H1 (cell line): ENCODE measurements at regions not wholly inside any gene's neighbourhood (a gene's known extent, or its start where the extent isn't known, plus 50 kb on each side); places are given as distances from the start of the nearest gene placed in this dataset.

Source experiments
- CTCF ChIA-PET: fragments of 300-600 bp; sonication (Branson Sonifier 250); formaldehyde crosslinking; loops from one replicate; lab custom pipeline; 2021; ENCODE audit not compliant: partially characterized antibody; lab: Charles Lee
- POLR2A ChIA-PET: fragments of 300-600 bp; sonication (Branson Sonifier 250); formaldehyde crosslinking; loops from one replicate; lab custom pipeline; 2021; ENCODE audit warnings: inconsistent platforms; ENCODE audit not compliant: partially characterized antibody; lab: Charles Lee
- DNase-seq, 2 experiments: peaks; one replicate each; pipeline versions ENCODE4 v3.0.0 to v3.0.0-alpha.2; 2010 to 2022; ENCODE audit warnings: low spot score in 2 of 2, low read depth in 1 of 2, mixed read lengths in 1 of 2
- FAIRE-seq: peaks from 2 replicates; lab custom pipeline; 2011; peaks lifted over from hg19 to GRCh38; lab: Jason Lieb, UNC
- H2AFZ ChIP-seq: 2 replicates; pipeline ENCODE4 v1.8.1; 2012; ENCODE audit warnings: low read length, inconsistent platforms
- H2AK5ac ChIP-seq: 2 replicates; pipeline ENCODE4 v1.6.1; 2013; ENCODE audit warnings: low read depth, low read length
- H2BK120ac ChIP-seq: replicated peaks from 2 replicates; pipeline ENCODE3; 2013; ENCODE audit warnings: low read depth, low read length, inconsistent platforms
- H2BK12ac ChIP-seq: 2 replicates; pipeline ENCODE4 v1.6.1; 2013; ENCODE audit warnings: low read depth, low read length
- H2BK15ac ChIP-seq: 2 replicates; pipeline ENCODE4 v1.6.1; 2013; ENCODE audit warnings: low read length
- H2BK20ac ChIP-seq: 2 replicates; pipeline ENCODE4 v1.6.1; 2013; ENCODE audit warnings: low read length
- H2BK5ac ChIP-seq: 2 replicates; pipeline ENCODE4 v1.6.1; 2013; ENCODE audit warnings: low read depth, low read length
- H3K14ac ChIP-seq: 2 replicates; pipeline ENCODE4 v1.6.1; 2013; ENCODE audit warnings: inconsistent platforms; ENCODE audit not compliant: insufficient read length
- H3K18ac ChIP-seq: 2 replicates; pipeline ENCODE4 v1.6.1; 2013; ENCODE audit warnings: low read length; ENCODE audit errors: extremely low read depth
- H3K23ac ChIP-seq: 2 replicates; pipeline ENCODE4 v1.6.1; 2013; ENCODE audit warnings: inconsistent platforms; ENCODE audit not compliant: insufficient read length
- H3K23me2 ChIP-seq: 2 replicates; pipeline ENCODE4 v1.6.1; 2013; ENCODE audit warnings: low read depth, low read length
- H3K27ac ChIP-seq: 2 replicates; pipeline ENCODE4 v1.6.1; 2011; ENCODE audit warnings: low read depth, low read length, inconsistent platforms
- H3K27me3 ChIP-seq, 4 experiments: replicated peaks in 1 of 4; 1 replicate in 1 of 4; 2 replicates in 3 of 4; pipeline versions ENCODE4 v1.6.1 to v1.8.1; 2011 to 2013; ENCODE audit warnings: low read length in 3 of 4, mild to moderate bottlenecking in 3 of 4, inconsistent platforms in 2 of 4, mixed read lengths in 2 of 4, moderate library complexity in 1 of 4; ENCODE audit not compliant: control insufficient read depth in 3 of 4, insufficient read depth in 3 of 4; ENCODE audit errors: extremely low read depth in 1 of 4
- H3K36me3 ChIP-seq, 4 experiments: 2 replicates each; pipeline versions ENCODE4 v1.6.1 to v1.8.1; 2011 to 2013; ENCODE audit warnings: mild to moderate bottlenecking in 4 of 4, low read length in 3 of 4, moderate library complexity in 2 of 4, control low read depth in 1 of 4, inconsistent platforms in 1 of 4; ENCODE audit not compliant: insufficient read depth in 4 of 4, control insufficient read depth in 2 of 4
- H3K4ac ChIP-seq: replicated peaks from 2 replicates; pipeline ENCODE3; 2013; ENCODE audit warnings: low read length, low read depth, mixed read lengths, inconsistent platforms; ENCODE audit not compliant: insufficient read length
- H3K4me1 ChIP-seq, 4 experiments: replicated peaks in 1 of 4; 1 replicate in 1 of 4; 2 replicates in 3 of 4; pipeline versions ENCODE4 v1.6.1 to v1.8.1; 2011 to 2013; ENCODE audit warnings: low read length in 3 of 4, inconsistent platforms in 2 of 4, mixed read lengths in 1 of 4; ENCODE audit not compliant: insufficient read depth in 4 of 4, control insufficient read depth in 3 of 4
- H3K4me2 ChIP-seq, 2 experiments: 2 replicates each; pipeline versions ENCODE4 v1.6.1 to v1.8.1; 2011 to 2013; ENCODE audit warnings: low read depth in 2 of 2, low read length in 2 of 2, control low read depth in 1 of 2, inconsistent platforms in 1 of 2, mild to moderate bottlenecking in 1 of 2; ENCODE audit not compliant: insufficient read depth in 1 of 2
- H3K4me3 ChIP-seq, 4 experiments: fragments of 200-600, 300-600 bp in 1 of 4; sonication (generic), shearing (Covaris generic), sonication (Bioruptor Twin) in 1 of 4; 2 replicates each; pipeline versions ENCODE4 v1.5.1 to v1.8.1; 2011 to 2016; ENCODE audit warnings: low read length in 4 of 4, low read depth in 3 of 4, control low read depth in 2 of 4, inconsistent platforms in 2 of 4, mild to moderate bottlenecking in 2 of 4, mixed read lengths in 1 of 4, moderate library complexity in 1 of 4; ENCODE audit not compliant: insufficient read depth in 2 of 4; ENCODE audit errors: extremely low read depth in 1 of 4
- H3K56ac ChIP-seq: replicated peaks from 2 replicates; pipeline ENCODE3; 2013; ENCODE audit warnings: low read depth, mild to moderate bottlenecking, mixed read lengths, low read length, inconsistent platforms; ENCODE audit not compliant: insufficient read length
- H3K79me1 ChIP-seq: 2 replicates; pipeline ENCODE4 v1.6.1; 2013; ENCODE audit warnings: low read depth, low read length, control low read depth
- H3K79me2 ChIP-seq, 2 experiments: 2 replicates each; pipeline versions ENCODE4 v1.6.1 to v1.8.1; 2012 to 2013; ENCODE audit warnings: low read length in 2 of 2, mild to moderate bottlenecking in 2 of 2, inconsistent platforms in 1 of 2; ENCODE audit not compliant: insufficient read depth in 2 of 2, control insufficient read depth in 1 of 2
- H3K9ac ChIP-seq, 4 experiments: replicated peaks in 1 of 4; 1 replicate in 1 of 4; 2 replicates in 3 of 4; pipeline versions ENCODE4 v1.6.1 to v1.8.1; 2011 to 2013; ENCODE audit warnings: low read depth in 3 of 4, low read length in 3 of 4, control low read depth in 2 of 4, mild to moderate bottlenecking in 2 of 4, moderate library complexity in 2 of 4, inconsistent platforms in 1 of 4; ENCODE audit errors: extremely low read depth in 1 of 4
- H3K9me3 ChIP-seq, 2 experiments: 2 replicates each; pipeline versions ENCODE4 v1.6.1 to v1.8.1; 2012 to 2013; ENCODE audit warnings: mild to moderate bottlenecking in 2 of 2, moderate library complexity in 2 of 2, control low read depth in 1 of 2, inconsistent platforms in 1 of 2, low read depth in 1 of 2, low read length in 1 of 2, mixed read lengths in 1 of 2; ENCODE audit not compliant: insufficient read depth in 2 of 2
- H4K20me1 ChIP-seq, 2 experiments: replicated peaks in 1 of 2; 2 replicates each; pipeline versions ENCODE3 to v1.8.1; 2011 to 2013; ENCODE audit warnings: inconsistent platforms in 2 of 2, low read length in 2 of 2, mild to moderate bottlenecking in 1 of 2; ENCODE audit not compliant: insufficient read depth in 2 of 2, control insufficient read depth in 1 of 2
- H4K5ac ChIP-seq: 2 replicates; pipeline ENCODE4 v1.6.1; 2013; ENCODE audit warnings: low read length, low read depth, mixed read lengths, inconsistent platforms; ENCODE audit not compliant: insufficient read length
- H4K8ac ChIP-seq: 2 replicates; pipeline ENCODE4 v1.8.0; 2013; ENCODE audit warnings: mild to moderate bottlenecking, moderate library complexity, low read length, inconsistent platforms; ENCODE audit not compliant: insufficient read depth; ENCODE audit errors: extremely low read depth
- H4K91ac ChIP-seq: replicated peaks from 2 replicates; pipeline ENCODE3; 2013; ENCODE audit warnings: low read length, mixed read lengths, inconsistent platforms; ENCODE audit not compliant: insufficient read length
- WGBS, 2 experiments: shearing (Covaris generic) in 1 of 2; methylation state at CpG; one replicate each; pipeline versions ENCODE4 v1.1.6 to v1.1.7; 2013 to 2015; ENCODE audit warnings: low lambda C conversion rate in 2 of 2, mixed read lengths in 2 of 2, inconsistent platforms in 1 of 2, low coverage in 1 of 2, missing lambda C conversion rate in 1 of 2; ENCODE audit not compliant: insufficient replicate concordance in 2 of 2, insufficient coverage in 1 of 2, insufficient read length in 1 of 2; ENCODE audit errors: extremely low coverage in 1 of 2, missing lambda C conversion rate in 1 of 2; 5-methylcytosine and 5-hydroxymethylcytosine counted together

GRCh38 chr14:99118946-99119345 is 153.1 kb downstream of the BCL11B start:
- Histone ChIP-seq H3K23me2 (no peaks in the 10 kb centered on the region; the same call in 1 of the 2 replicates), H2BK15ac (no peak overlapping the region), H3K18ac (no peak overlapping the region), H3K4me1 (peaks cover 0 to 4% (median 0%) of the 10 kb centered on the region in 4 experiments; a peak in 2 of 7 replicates), H3K36me3 (no peaks in the 10 kb centered on the region), H2AFZ (no peak overlapping the region), H3K27ac (no peak overlapping the region), H2AK5ac (no peak overlapping the region), H3K9me3 (no peaks in the 10 kb centered on the region), H3K9ac (no peak overlapping the region), H3K79me2 (no peaks in the 10 kb centered on the region), H3K23ac (no peak overlapping the region), H4K5ac (no peak overlapping the region), H2BK5ac (no peak overlapping the region), H3K4me3 (no peak overlapping the region), H4K8ac (no peak overlapping the region), H3K14ac (no peak overlapping the region), H3K4ac (no peak overlapping the region), H2BK120ac (no peak overlapping the region), H3K4me2 (peak overlapping the region in 1 of 2 experiments; percentile 66; a peak in 1 of 4 replicates), H3K27me3 (no peaks in the 10 kb centered on the region), H2BK12ac (no peak overlapping the region), H4K91ac (no peak overlapping the region), H3K56ac (no peak overlapping the region), H2BK20ac (no peak overlapping the region), H4K20me1 (no peaks in the 10 kb centered on the region), H3K79me1 (no peaks in the 10 kb centered on the region)
- ChIA-PET CTCF (interaction anchor here (0.7 to 1.4 kb wide), 6 partner anchors 15 to 149 kb away, joined by 3 to 4 read pairs (median 4); no protein-coding TSS in a partner anchor), POLR2A (interaction anchor here (1.5 kb wide), 1 partner anchor 14 kb away, joined by 4 read pairs; no protein-coding TSS in a partner anchor)
- 82% methylated on average over 10 of the region's 13 CpGs; no CpG with 5 or more reads in 1 of the 2 experiments for WGBS, 2 experiments
- DNase-seq (peak in 1 of 2 experiments; percentile 41), FAIRE-seq (no peak)
